GM23338 (cell line): ENCODE measurements at regions not wholly inside any gene's neighbourhood (a gene's known extent, or its start where the extent isn't known, plus 50 kb on each side); places are given as distances from the start of the nearest gene placed in this dataset.
"Not testable (repeated sequence)": the region's sequence is repeated elsewhere in the genome, so short reads cannot be mapped to it uniquely, and the experiment has no call there.

Experiments
- ATAC-seq: fragments of 200-7000 bp; cut with Tn5 transposase; 3 replicates; pipeline ENCODE4 v1.9.1; 2020
- DNase-seq: peaks from one replicate; pipeline ENCODE4 v3.0.0-alpha.2; 2015; ENCODE audit warnings: low spot score
- H2AFZ ChIP-seq: fragments of 200-600 bp; sonication (generic); 2 replicates; pipeline ENCODE4 v1.8.0; 2016; ENCODE audit warnings: antibody characterized with exemption, mild to moderate bottlenecking, moderate library complexity
- H3F3A ChIP-seq: fragments of 200-600 bp; sonication (generic); replicated peaks from 2 replicates; pipeline ENCODE4 v1.8.0; 2017; ENCODE audit warnings: antibody characterized with exemption, mixed run types, low read depth
- H3K27ac ChIP-seq: fragments of 200-600 bp; sonication (generic); 2 replicates; pipeline ENCODE4 v1.6.1; 2016; ENCODE audit warnings: low read depth
- H3K27me3 ChIP-seq: fragments of 200-600 bp; sonication (generic); 2 replicates; pipeline ENCODE4 v1.8.0; 2016; ENCODE audit warnings: mild to moderate bottlenecking, mixed run types, moderate library complexity; ENCODE audit not compliant: insufficient read depth
- H3K36me3 ChIP-seq: fragments of 200-600 bp; sonication (generic); 2 replicates; pipeline ENCODE4 v1.8.0; 2016; ENCODE audit warnings: mild to moderate bottlenecking; ENCODE audit not compliant: insufficient read depth
- H3K4me1 ChIP-seq: fragments of 200-600 bp; sonication (generic); 2 replicates; pipeline ENCODE4 v1.8.0; 2016; ENCODE audit warnings: mild to moderate bottlenecking, moderate library complexity; ENCODE audit not compliant: insufficient read depth
- H3K4me2 ChIP-seq: fragments of 200-600 bp; sonication (generic); 2 replicates; pipeline ENCODE4 v1.7.1; 2017; ENCODE audit warnings: mixed run types
- H3K4me3 ChIP-seq: fragments of 200-600 bp; sonication (generic); 2 replicates; pipeline ENCODE4 v1.6.1; 2016; ENCODE audit warnings: mixed run types
- H3K79me2 ChIP-seq: fragments of 200-600 bp; sonication (generic); replicated peaks from 2 replicates; pipeline ENCODE4 v1.8.0; 2017; ENCODE audit warnings: mild to moderate bottlenecking; ENCODE audit not compliant: insufficient read depth
- H3K9me2 ChIP-seq: fragments of 200-600 bp; sonication (generic); 2 replicates; pipeline ENCODE4 v1.8.0; 2017; ENCODE audit not compliant: insufficient read depth
- H4K20me1 ChIP-seq: fragments of 200-600 bp; sonication (generic); replicated peaks from 2 replicates; pipeline ENCODE4 v1.8.0; 2017; ENCODE audit warnings: mild to moderate bottlenecking; ENCODE audit not compliant: insufficient read depth
- H3K27ac Mint-ChIP-seq: 2 replicates; pipeline ENCODE4 v1.8.0; 2020; ENCODE audit warnings: inconsistent platforms, mild to moderate bottlenecking, moderate library complexity, mixed read lengths
- H3K27me3 Mint-ChIP-seq: 3 replicates; pipeline ENCODE4 v1.8.0; 2022; ENCODE audit warnings: low read depth, mild to moderate bottlenecking, moderate library complexity, mixed read lengths, inconsistent platforms; ENCODE audit not compliant: insufficient read depth, poor library complexity
- H3K36me3 Mint-ChIP-seq: 3 replicates; pipeline ENCODE4 v1.8.0; 2021; ENCODE audit warnings: low read depth, mild to moderate bottlenecking, inconsistent platforms, moderate library complexity, mixed read lengths
- H3K4me1 Mint-ChIP-seq: 3 replicates; pipeline ENCODE4 v1.8.0; 2020; ENCODE audit warnings: mild to moderate bottlenecking, inconsistent platforms, mixed read lengths
- H3K4me3 Mint-ChIP-seq: 3 replicates; pipeline ENCODE4 v1.8.0; 2021; ENCODE audit warnings: moderate library complexity, mild to moderate bottlenecking, inconsistent platforms, mixed read lengths
- H3K9me3 Mint-ChIP-seq: 3 replicates; pipeline ENCODE4 v1.8.0; 2020; ENCODE audit warnings: moderate library complexity, mild to moderate bottlenecking, inconsistent platforms, mixed read lengths
- CREB1 ChIP-seq: fragments of 250-450 bp; sonication (Bioruptor Pico); IDR thresholded peaks from 2 replicates; pipeline ENCODE4 v1.5.0; 2020; ENCODE audit warnings: low read depth, mild to moderate bottlenecking, moderate library complexity
- CTCF ChIP-seq, 2 experiments: fragments of 200-600 bp in 1 of 2; sonication (generic) in 1 of 2; conservative IDR thresholded peaks; 2 replicates each; pipeline versions ENCODE4 v1.5.1 to v1.6.1; 2016 to 2017; ENCODE audit warnings: antibody characterized with exemption in 2 of 2, low read depth in 2 of 2, mild to moderate bottlenecking in 2 of 2, moderate library complexity in 1 of 2
- ETS1 ChIP-seq: IDR thresholded peaks from 2 replicates; pipeline ENCODE4 v1.6.1; 2016; ENCODE audit warnings: antibody characterized with exemption
- EZH2 ChIP-seq: fragments of 200-600 bp; sonication (generic); IDR thresholded peaks from one replicate; pipeline ENCODE4 v1.8.0; 2017; ENCODE audit warnings: antibody characterized with exemption, mild to moderate bottlenecking, low read depth; ENCODE audit not compliant: unreplicated experiment
- JUNB ChIP-seq: IDR thresholded peaks from one replicate; pipeline ENCODE4 v1.6.1; 2016; ENCODE audit warnings: antibody characterized with exemption; ENCODE audit not compliant: unreplicated experiment
- NANOG ChIP-seq: IDR thresholded peaks from 2 replicates; pipeline ENCODE4 v1.6.1; 2016; ENCODE audit warnings: antibody characterized with exemption, borderline replicate concordance
- POLR2AphosphoS5 ChIP-seq: IDR thresholded peaks from 2 replicates; pipeline ENCODE4 v1.6.1; 2016; ENCODE audit warnings: antibody characterized with exemption, low read depth
- REST ChIP-seq: IDR thresholded peaks from one replicate; pipeline ENCODE4 v1.6.1; 2018; ENCODE audit warnings: antibody characterized with exemption; ENCODE audit not compliant: unreplicated experiment
- STAT1 ChIP-seq: IDR thresholded peaks from one replicate; pipeline ENCODE4 v1.6.1; 2016; ENCODE audit warnings: antibody characterized with exemption; ENCODE audit not compliant: unreplicated experiment
- ZNF114 ChIP-seq: fragments of 250-450 bp; sonication (Bioruptor Pico); IDR thresholded peaks from 2 replicates; pipeline ENCODE4 v1.5.0; 2020; ENCODE audit warnings: mild to moderate bottlenecking, moderate library complexity
- ZNF331 ChIP-seq: fragments of 250-450 bp; sonication (Bioruptor Pico); IDR thresholded peaks from 2 replicates; pipeline ENCODE4 v1.5.0; 2020; ENCODE audit warnings: low read depth, mild to moderate bottlenecking, moderate library complexity

DNA sequence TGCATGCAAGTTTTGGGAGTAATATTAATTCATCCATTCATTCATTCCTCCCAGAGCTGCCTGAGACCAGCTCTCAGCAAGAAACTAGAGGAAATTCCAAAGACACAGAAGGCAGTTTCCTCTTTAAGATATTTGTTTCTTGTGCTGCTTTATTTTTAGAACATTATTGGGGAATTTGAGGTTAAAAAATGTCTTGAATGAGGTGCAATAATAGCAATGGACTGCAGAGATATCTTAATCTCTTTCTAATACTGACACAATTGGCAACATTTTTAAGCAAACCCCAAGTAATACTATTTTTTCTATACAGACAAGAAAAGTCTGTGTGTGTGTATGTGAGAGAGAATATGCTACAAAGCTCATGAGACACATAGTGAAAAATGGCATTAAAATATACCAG, 190.2 kb upstream of the USP15 start:
- no peak overlapping the region for H3K4me3 ChIP-seq
- H4K20me1 ChIP-seq = no peaks in the 10 kb centered on the region
- H3K27me3 Mint-ChIP-seq = peaks cover 3% of the 10 kb centered on the region
- H3K36me3 ChIP-seq = no peaks in the 10 kb centered on the region
- H3K27me3 ChIP-seq = no peaks in the 10 kb centered on the region
- DNase-seq = no peak
- H3K4me1 Mint-ChIP-seq = peaks cover 3% of the 10 kb centered on the region; the same call in 1 of the 3 replicates
- H2AFZ ChIP-seq = no peak overlapping the region
- H3K79me2 ChIP-seq = no peaks in the 10 kb centered on the region
- no peak for ATAC-seq
- no peaks in the 10 kb centered on the region for H3K36me3 Mint-ChIP-seq
- no peak for TF ChIP-seq JUNB
- TF ChIP-seq REST = no peak
- TF ChIP-seq POLR2AphosphoS5 = no peak
- no peaks in the 10 kb centered on the region for H3K9me3 Mint-ChIP-seq
- no peaks in the 10 kb centered on the region for H3F3A ChIP-seq
- no peaks in the 10 kb centered on the region for H3K4me1 ChIP-seq
- H3K9me2 ChIP-seq = no peaks in the 10 kb centered on the region
- no peak overlapping the region for H3K4me3 Mint-ChIP-seq
- no peak overlapping the region for H3K27ac ChIP-seq
- no peak overlapping the region for H3K4me2 ChIP-seq
- no peak overlapping the region for H3K27ac Mint-ChIP-seq

DNA sequence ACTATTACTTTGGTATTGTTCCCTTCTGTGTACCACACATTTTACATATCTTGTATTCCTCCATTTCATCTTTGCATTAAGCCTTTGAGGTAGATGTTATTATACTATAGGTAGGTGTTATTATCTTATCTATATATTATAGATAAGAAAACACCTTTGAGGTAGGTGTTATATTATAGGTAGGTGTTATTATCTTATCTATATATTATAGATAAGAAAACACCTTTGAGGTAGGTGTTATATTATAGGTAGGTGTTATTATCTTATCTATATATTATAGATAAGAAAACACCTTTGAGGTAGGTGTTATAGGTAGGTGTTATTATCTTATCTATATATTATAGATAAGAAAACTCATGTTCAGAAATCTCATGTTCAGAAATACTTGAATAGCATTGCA, 187.0 kb upstream of the USP15 start:
- not testable (repeated sequence) for H2AFZ ChIP-seq, ATAC-seq, H3K4me2 ChIP-seq, H3K27me3 ChIP-seq, DNase-seq, H3K9me2 ChIP-seq, H3K4me3 Mint-ChIP-seq, H3K27ac ChIP-seq, H3K36me3 ChIP-seq, H3K36me3 Mint-ChIP-seq, H3K27me3 Mint-ChIP-seq, H3K4me3 ChIP-seq, H3K4me1 ChIP-seq, H3F3A ChIP-seq, H3K9me3 Mint-ChIP-seq, H3K27ac Mint-ChIP-seq, H4K20me1 ChIP-seq, H3K79me2 ChIP-seq
- H3K4me1 Mint-ChIP-seq = peaks cover 11% of the 10 kb centered on the region; the same call in 2 of the 3 replicates

GRCh38 chr12:62075870-62076269, 184.3 kb upstream of the USP15 start:
- H3K27me3 ChIP-seq = no peaks in the 10 kb centered on the region
- H2AFZ ChIP-seq = no peak overlapping the region
- ATAC-seq = no peak
- no peaks in the 10 kb centered on the region for H4K20me1 ChIP-seq
- Mint-ChIP-seq H3K9me3 (no peaks in the 10 kb centered on the region), H3K27me3 (peaks cover 3% of the 10 kb centered on the region), H3K27ac (no peak overlapping the region), H3K4me3 (no peak overlapping the region), H3K36me3 (no peaks in the 10 kb centered on the region), H3K4me1 (peaks cover 11% of the 10 kb centered on the region; the same call in 2 of the 3 replicates)
- no peaks in the 10 kb centered on the region for H3K9me2 ChIP-seq
- 0 out of 2 replicates have a peak, but pooled peaks cover 3% of the 10 kb centered on the region for H3K4me1 ChIP-seq
- H3K79me2 ChIP-seq = no peaks in the 10 kb centered on the region
- no peaks in the 10 kb centered on the region for H3F3A ChIP-seq
- no peak overlapping the region for H3K4me3 ChIP-seq
- no peak for DNase-seq
- no peak overlapping the region for H3K4me2 ChIP-seq
- no peaks in the 10 kb centered on the region for H3K36me3 ChIP-seq
- no peak overlapping the region for H3K27ac ChIP-seq
- TF ChIP-seq NANOG (no peak), ZNF331 (no peak), ETS1 (no peak), CTCF (conservative IDR thresholded peaks at IDR 0.05; ENCODE audit: low read depth in 2 of 2) (no peak), STAT1 (no peak), ZNF114 (CRISPR knock-in tag) (no peak), JUNB (no peak), CREB1 (CRISPR knock-in tag) (no peak), REST (no peak), EZH2 (no peak)
